Karpas-422 (cell line): ENCODE measurements at regions not wholly inside any gene's neighbourhood (a gene's known extent, or its start where the extent isn't known, plus 50 kb on each side); places are given as distances from the start of the nearest gene placed in this dataset.

Experiments
- DNase-seq: peaks from one replicate; pipeline ENCODE4 v3.0.0-alpha.2; 2015
- H2AFZ ChIP-seq: fragments of 200-600 bp; sonication (generic); 2 replicates; pipeline ENCODE4 v1.6.1; 2014; ENCODE audit warnings: antibody characterized with exemption, low read length, mixed read lengths
- H3K27ac ChIP-seq: fragments of 200-600 bp; sonication (generic); 2 replicates; pipeline ENCODE4 v1.5.1; 2014; ENCODE audit warnings: mild to moderate bottlenecking, low read length, moderate library complexity
- H3K27me3 ChIP-seq: fragments of 200-600 bp; sonication (generic); 2 replicates; pipeline ENCODE4 v1.6.1; 2014; ENCODE audit warnings: low read length, mixed read lengths
- H3K36me3 ChIP-seq: fragments of 200-600 bp; sonication (generic); 2 replicates; pipeline ENCODE4 v1.6.1; 2014; ENCODE audit warnings: low read length, mixed read lengths; ENCODE audit not compliant: insufficient read depth
- H3K4me1 ChIP-seq: fragments of 200-600 bp; sonication (generic); 2 replicates; pipeline ENCODE4 v1.6.1; 2014; ENCODE audit warnings: mild to moderate bottlenecking, low read length, mixed read lengths
- H3K4me2 ChIP-seq: fragments of 200-600 bp; sonication (generic); 2 replicates; pipeline ENCODE4 v1.6.1; 2014; ENCODE audit warnings: low read length, low read depth, mild to moderate bottlenecking; ENCODE audit not compliant: poor library complexity, severe bottlenecking
- H3K4me3 ChIP-seq: fragments of 200-600 bp; sonication (generic); 2 replicates; pipeline ENCODE4 v1.5.1; 2014; ENCODE audit warnings: mild to moderate bottlenecking, antibody characterized with exemption, low read length, mixed read lengths
- H3K79me2 ChIP-seq: fragments of 200-600 bp; sonication (generic); 2 replicates; pipeline ENCODE4 v1.6.1; 2014; ENCODE audit warnings: mild to moderate bottlenecking, low read length, mixed read lengths
- H3K9ac ChIP-seq: fragments of 200-600 bp; sonication (generic); 2 replicates; pipeline ENCODE4 v1.6.0; 2014; ENCODE audit warnings: low read length
- H3K9me2 ChIP-seq: fragments of 200-600 bp; sonication (generic), shearing (Covaris generic); replicated peaks from 2 replicates; pipeline ENCODE4 v1.6.0; 2014; ENCODE audit warnings: mild to moderate bottlenecking, low read length, moderate library complexity; ENCODE audit not compliant: insufficient read depth
- H3K9me3 ChIP-seq: fragments of 300-700, 200-600 bp; sonication (generic); 2 replicates; pipeline ENCODE4 v1.6.1; 2014; ENCODE audit warnings: low read length, mixed read lengths
- H4K20me1 ChIP-seq: fragments of 200-600 bp; sonication (generic); 2 replicates; pipeline ENCODE4 v1.6.1; 2014; ENCODE audit warnings: mild to moderate bottlenecking, antibody characterized with exemption, low read length, low read depth; ENCODE audit not compliant: insufficient read depth

DNA sequence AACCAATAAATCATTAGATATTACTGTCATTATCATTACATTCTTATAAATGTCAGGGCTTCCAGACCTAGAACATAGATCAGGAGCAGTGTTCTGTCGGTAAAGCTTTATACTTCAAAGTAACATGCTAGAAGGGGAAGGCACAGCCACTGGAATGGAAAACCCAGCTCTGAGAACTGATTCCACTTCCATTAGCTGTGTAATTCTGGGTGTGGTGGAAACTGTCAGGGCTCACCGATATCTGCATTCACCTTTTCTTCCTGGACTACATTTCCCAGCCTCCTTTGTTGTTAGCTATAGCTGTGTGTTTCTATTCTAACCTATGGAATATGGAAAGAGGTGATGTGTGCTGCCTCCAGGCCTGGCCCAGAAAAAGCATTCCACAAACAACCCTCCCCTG, 585.8 kb downstream of the BUD13 start:
- H3K4me2 ChIP-seq = no peak overlapping the region
- H3K9me2 ChIP-seq = no peaks in the 10 kb centered on the region
- no peaks in the 10 kb centered on the region for H3K4me1 ChIP-seq
- no peak overlapping the region for H3K4me3 ChIP-seq
- no peaks in the 10 kb centered on the region for H4K20me1 ChIP-seq
- H3K79me2 ChIP-seq = no peaks in the 10 kb centered on the region
- H3K27me3 ChIP-seq = no peaks in the 10 kb centered on the region
- no peaks in the 10 kb centered on the region for H3K36me3 ChIP-seq
- no peak overlapping the region for H3K9ac ChIP-seq
- DNase-seq = no peak
- H2AFZ ChIP-seq = no peak overlapping the region
- no peak overlapping the region for H3K27ac ChIP-seq
- no peaks in the 10 kb centered on the region for H3K9me3 ChIP-seq

DNA sequence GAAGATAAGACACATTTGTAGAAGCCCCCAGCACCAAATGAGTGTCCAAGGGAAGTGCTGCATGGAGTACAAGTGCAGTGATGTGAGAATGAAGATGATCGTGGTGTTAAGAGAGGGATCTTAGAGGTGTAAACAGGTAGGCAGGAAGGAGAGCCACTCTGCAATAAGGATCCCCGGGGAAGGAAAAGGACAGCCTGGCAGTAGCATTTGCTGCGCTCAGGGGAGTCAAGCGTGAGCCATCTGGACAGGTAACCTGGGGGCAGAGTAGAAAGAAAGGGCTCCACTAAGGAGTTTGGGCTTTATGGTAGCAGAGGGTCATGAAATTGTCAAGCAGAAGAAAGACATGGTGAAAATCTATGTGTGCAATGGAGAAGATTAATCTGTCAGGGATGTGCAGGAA, 587.2 kb downstream of the BUD13 start:
- Histone ChIP-seq H3K4me2 (no peak overlapping the region), H3K9me2 (no peaks in the 10 kb centered on the region), H3K27ac (no peak overlapping the region), H3K4me3 (no peak overlapping the region), H3K4me1 (no peaks in the 10 kb centered on the region), H3K27me3 (no peaks in the 10 kb centered on the region), H3K36me3 (no peaks in the 10 kb centered on the region), H3K79me2 (no peaks in the 10 kb centered on the region), H4K20me1 (no peaks in the 10 kb centered on the region), H3K9me3 (no peaks in the 10 kb centered on the region), H2AFZ (no peak overlapping the region), H3K9ac (no peak overlapping the region)
- no peak for DNase-seq

DNA sequence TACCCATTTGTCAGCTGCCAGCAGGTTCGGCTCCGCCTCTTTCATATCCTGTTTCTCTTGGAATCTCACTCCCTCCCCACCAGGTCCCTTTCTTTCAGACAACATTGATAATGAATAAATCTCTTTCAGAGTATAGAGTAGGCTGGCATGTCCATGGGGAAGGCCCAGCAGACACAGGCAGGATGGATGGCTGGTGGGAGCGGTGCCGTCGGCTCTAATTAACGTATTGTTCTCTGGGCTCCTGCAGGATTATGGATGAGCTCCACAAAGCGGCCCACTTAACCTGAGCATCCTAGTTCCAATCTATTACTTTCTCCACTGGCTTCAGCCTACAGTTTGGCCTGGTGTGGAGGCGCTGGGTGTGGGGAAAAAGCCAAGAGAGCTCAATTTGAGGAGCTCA, 588.0 kb downstream of the BUD13 start:
- no peak overlapping the region for H2AFZ ChIP-seq
- no peak overlapping the region for H3K4me2 ChIP-seq
- DNase-seq = no peak

DNA sequence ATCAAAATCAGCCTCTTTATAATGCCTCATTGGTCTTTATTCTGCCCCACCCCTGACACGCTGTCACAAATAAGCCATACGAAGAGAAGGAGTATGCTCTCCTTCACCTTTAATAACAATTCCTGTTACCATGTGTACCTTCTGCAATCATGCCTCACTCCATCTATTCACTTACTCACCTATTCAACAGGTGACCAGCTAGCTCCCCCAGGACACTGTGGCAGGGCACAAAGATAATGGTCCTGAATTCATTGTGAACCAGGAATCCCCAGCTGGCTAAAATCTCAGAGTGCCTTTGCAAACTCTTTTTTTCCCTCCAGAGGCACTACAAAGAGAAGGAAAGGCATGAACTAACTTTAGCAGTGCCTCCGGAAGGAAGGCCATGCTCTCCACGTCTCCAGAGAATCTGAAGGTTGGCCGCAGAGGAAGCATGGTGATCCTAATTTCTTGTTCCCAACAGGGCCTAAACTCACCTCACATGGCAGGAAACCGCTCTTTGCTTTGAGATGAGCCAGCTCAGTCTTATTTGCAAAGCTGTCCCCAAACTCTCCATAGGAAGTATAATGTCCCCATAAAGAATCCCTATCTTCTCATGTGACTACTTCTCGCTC, 590.3 kb downstream of the BUD13 start:
- Histone ChIP-seq H3K9ac (no peak overlapping the region), H3K36me3 (no peaks in the 10 kb centered on the region), H3K4me3 (no peak overlapping the region), H4K20me1 (no peaks in the 10 kb centered on the region), H3K27ac (no peak overlapping the region), H3K27me3 (no peaks in the 10 kb centered on the region), H3K4me2 (no peak overlapping the region), H2AFZ (no peak overlapping the region), H3K9me3 (no peaks in the 10 kb centered on the region), H3K4me1 (no peaks in the 10 kb centered on the region), H3K9me2 (no peaks in the 10 kb centered on the region), H3K79me2 (no peaks in the 10 kb centered on the region)
- DNase-seq = no peak

More for the DNA sequence above, 588.0 kb downstream of the BUD13 start:
- Histone ChIP-seq H3K4me1 (no peaks in the 10 kb centered on the region), H3K36me3 (no peaks in the 10 kb centered on the region), H3K27ac (no peak overlapping the region), H4K20me1 (no peaks in the 10 kb centered on the region), H3K79me2 (no peaks in the 10 kb centered on the region), H3K27me3 (no peaks in the 10 kb centered on the region), H3K9me2 (no peaks in the 10 kb centered on the region), H3K9me3 (no peaks in the 10 kb centered on the region), H3K9ac (no peak overlapping the region), H3K4me3 (no peak overlapping the region)

DNA sequence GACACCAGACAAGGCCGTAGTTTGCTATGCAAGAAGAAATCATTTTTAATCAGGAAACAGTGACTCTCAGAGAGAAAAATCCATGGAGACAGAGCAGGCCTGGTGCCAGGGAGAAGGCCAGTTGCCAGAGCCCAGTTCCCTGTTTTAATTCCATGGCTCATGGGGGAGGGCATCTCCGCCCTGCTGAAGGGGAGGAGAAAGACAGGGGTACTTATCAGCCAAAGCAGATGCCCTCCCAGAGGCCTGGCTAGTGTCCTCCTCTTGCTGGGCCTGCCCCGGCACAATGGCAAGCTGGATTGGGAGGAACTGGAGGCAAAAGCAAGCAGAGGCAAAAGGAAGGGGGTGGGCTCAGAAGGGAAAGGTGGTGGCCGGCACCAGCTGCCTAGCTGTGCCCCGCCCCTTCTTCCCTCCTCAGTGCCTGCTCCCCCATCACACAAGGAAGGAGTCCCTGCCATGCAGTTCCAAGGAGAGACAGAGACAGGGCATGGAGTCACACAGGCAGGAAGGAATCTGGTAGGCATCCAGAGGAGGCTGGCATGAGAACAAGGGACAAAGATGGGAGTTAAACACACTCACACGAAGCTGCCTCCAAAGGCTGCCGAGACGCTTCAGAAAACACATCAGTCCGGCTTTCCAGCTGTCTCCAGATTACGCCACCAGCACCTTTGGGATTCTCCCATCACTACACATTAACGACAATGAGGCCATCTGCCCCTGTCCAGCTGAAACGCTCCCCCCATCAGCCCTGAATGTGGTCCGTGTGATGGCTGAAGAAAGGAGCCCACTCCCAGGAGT, 591.8 kb downstream of the BUD13 start:
- no peaks in the 10 kb centered on the region for H3K4me1 ChIP-seq
- H3K4me3 ChIP-seq = no peak overlapping the region
- no peak for DNase-seq
- H2AFZ ChIP-seq = no peak overlapping the region
- H3K27me3 ChIP-seq = no peaks in the 10 kb centered on the region
- H3K27ac ChIP-seq = no peak overlapping the region
- no peak overlapping the region for H3K4me2 ChIP-seq
- no peaks in the 10 kb centered on the region for H3K36me3 ChIP-seq
- H3K9me3 ChIP-seq = no peaks in the 10 kb centered on the region
- no peaks in the 10 kb centered on the region for H4K20me1 ChIP-seq
- no peaks in the 10 kb centered on the region for H3K9me2 ChIP-seq
- no peaks in the 10 kb centered on the region for H3K79me2 ChIP-seq
- no peak overlapping the region for H3K9ac ChIP-seq

DNA sequence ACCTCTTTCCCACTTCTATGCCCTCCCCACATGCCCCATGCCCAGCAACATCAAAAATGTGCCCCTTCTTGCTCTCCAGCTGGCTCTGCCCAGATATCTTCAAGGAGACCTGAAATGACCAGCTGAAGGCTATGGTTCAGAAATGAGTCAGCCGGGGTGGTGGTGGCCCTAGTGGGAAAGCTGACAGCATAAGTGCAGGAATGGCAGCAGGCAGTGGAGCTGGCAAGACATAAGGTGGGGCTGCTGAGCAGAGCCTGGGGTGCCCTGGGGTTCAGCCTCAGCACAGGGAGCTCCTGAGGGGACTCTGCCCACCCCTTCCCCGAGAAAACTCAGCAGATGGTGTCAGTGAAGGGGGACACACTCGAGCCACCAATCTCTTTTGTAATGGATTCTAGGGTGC, 593.4 kb downstream of the BUD13 start:
- no peaks in the 10 kb centered on the region for H3K9me3 ChIP-seq
- H4K20me1 ChIP-seq = no peaks in the 10 kb centered on the region
- H3K4me3 ChIP-seq = no peak overlapping the region
- no peak overlapping the region for H3K27ac ChIP-seq
- H3K36me3 ChIP-seq = no peaks in the 10 kb centered on the region
- H3K4me1 ChIP-seq = no peaks in the 10 kb centered on the region
- no peaks in the 10 kb centered on the region for H3K27me3 ChIP-seq
- no peak for DNase-seq
- no peak overlapping the region for H2AFZ ChIP-seq
- no peak overlapping the region for H3K9ac ChIP-seq
- H3K9me2 ChIP-seq = no peaks in the 10 kb centered on the region
- H3K79me2 ChIP-seq = no peaks in the 10 kb centered on the region
- H3K4me2 ChIP-seq = no peak overlapping the region

DNA sequence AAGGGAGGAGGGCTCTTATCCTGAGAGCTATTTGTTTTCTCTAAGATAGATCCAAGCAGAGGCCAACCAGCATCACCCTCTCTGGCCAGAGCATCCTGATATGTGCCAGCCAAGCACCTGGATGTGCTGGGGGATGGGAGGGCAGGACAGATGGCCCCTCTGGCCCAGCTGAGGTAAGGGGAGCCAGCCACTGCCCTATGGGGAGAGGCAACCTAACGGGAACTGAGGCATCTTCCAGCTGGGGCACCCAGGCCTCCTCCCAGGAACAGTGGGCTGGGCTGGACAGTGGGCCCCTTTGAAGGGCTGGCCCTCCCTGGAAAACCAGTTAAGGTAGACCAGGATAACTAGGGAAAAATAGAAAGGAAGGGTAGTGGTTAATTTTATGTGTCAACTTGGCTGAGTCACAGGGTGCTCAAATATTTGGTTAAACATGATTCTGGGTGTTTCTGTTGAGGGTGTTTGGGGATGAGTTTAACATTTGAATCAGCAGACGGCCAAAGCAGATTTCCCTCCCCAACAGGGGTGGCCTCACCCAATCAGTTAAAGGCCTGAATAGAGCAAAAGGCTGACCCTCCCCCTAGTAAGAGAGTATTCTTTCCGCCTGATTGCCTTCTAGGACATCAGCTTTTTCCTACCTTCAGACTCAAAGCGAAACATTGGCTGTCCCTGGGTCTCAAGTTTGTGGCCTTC, 595.1 kb downstream of the BUD13 start:
- no peak overlapping the region for H3K4me3 ChIP-seq
- H3K79me2 ChIP-seq = no peaks in the 10 kb centered on the region
- no peak overlapping the region for H3K27ac ChIP-seq
- DNase-seq = no peak
- no peaks in the 10 kb centered on the region for H3K4me1 ChIP-seq
- no peaks in the 10 kb centered on the region for H3K27me3 ChIP-seq
- H2AFZ ChIP-seq = no peak overlapping the region
- no peaks in the 10 kb centered on the region for H4K20me1 ChIP-seq
- no peak overlapping the region for H3K9ac ChIP-seq
- no peaks in the 10 kb centered on the region for H3K9me3 ChIP-seq
- no peaks in the 10 kb centered on the region for H3K9me2 ChIP-seq
- no peaks in the 10 kb centered on the region for H3K36me3 ChIP-seq
- H3K4me2 ChIP-seq = no peak overlapping the region

DNA sequence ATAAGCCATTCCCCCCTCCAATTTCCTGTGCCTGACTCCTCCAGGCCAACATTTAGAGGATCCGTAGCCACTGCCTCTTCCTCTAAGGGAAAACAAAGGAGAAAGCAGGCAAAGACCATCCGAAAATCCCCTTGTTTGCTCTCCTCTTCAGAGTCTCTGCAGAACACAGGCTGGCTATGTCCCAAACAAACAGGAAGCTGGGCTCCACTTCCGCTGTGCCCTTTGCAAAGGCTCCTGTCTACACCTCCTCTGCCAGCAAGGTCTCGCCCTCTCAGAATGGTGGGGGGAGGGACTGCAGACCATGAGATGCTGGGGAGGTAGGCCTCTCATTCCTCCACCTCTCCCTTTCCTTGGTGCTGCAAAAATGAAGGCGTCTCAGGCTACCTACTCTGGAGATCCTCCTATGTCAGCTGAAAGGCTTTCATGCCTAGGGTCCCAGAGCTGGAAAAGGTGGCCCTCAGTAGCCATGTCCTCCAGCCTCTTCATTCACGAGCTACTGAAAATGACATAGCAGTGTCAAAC, 596.2 kb downstream of the BUD13 start:
- no peak for DNase-seq
- H3K9me3 ChIP-seq = no peaks in the 10 kb centered on the region
- no peaks in the 10 kb centered on the region for H3K27me3 ChIP-seq
- no peaks in the 10 kb centered on the region for H4K20me1 ChIP-seq
- H2AFZ ChIP-seq = no peak overlapping the region
- H3K9ac ChIP-seq = no peak overlapping the region
- H3K79me2 ChIP-seq = no peaks in the 10 kb centered on the region
- H3K36me3 ChIP-seq = no peaks in the 10 kb centered on the region
- H3K9me2 ChIP-seq = no peaks in the 10 kb centered on the region
- no peaks in the 10 kb centered on the region for H3K4me1 ChIP-seq
- H3K4me2 ChIP-seq = no peak overlapping the region
- H3K27ac ChIP-seq = no peak overlapping the region
- H3K4me3 ChIP-seq = no peak overlapping the region
